Fibroblast of the aortic adventitia (primary cell): ENCODE measurements at regions not wholly inside any gene's neighbourhood (a gene's known extent, or its start where the extent isn't known, plus 50 kb on each side); places are given as distances from the start of the nearest gene placed in this dataset.

Experiments used
- DNase-seq: peaks from one replicate; pipeline ENCODE4 v3.0.0-alpha.2; 2010; ENCODE audit warnings: low read depth
- H3K4me3 ChIP-seq: 2 replicates; pipeline ENCODE4 v1.5.1; 2011; ENCODE audit warnings: low read depth, mild to moderate bottlenecking, control low read depth, low read length, moderate library complexity
- CTCF ChIP-seq: IDR thresholded peaks from 2 replicates; pipeline ENCODE4 v1.5.1; 2011; ENCODE audit warnings: mild to moderate bottlenecking, low read length, control low read depth, inconsistent platforms; ENCODE audit not compliant: insufficient read depth

- no peak overlapping the region for H3K4me3 ChIP-seq
- TF ChIP-seq CTCF, result no peak
- no peak for DNase-seq
Measured at GRCh38 chr4:117641519-117641918, 392.8 kb upstream of the NDST3 start.

GRCh38 chr4:117654079-117654478 lies 380.2 kb upstream of the NDST3 start:
- no peak for DNase-seq
- H3K4me3 ChIP-seq, result no peak overlapping the region
- no peak for TF ChIP-seq CTCF

GRCh38 chr4:117660668-117661067 lies 373.6 kb upstream of the NDST3 start:
- no peak overlapping the region for H3K4me3 ChIP-seq
- DNase-seq, result no peak
- no peak for TF ChIP-seq CTCF

GRCh38 chr4:117661091-117662072 lies 372.9 kb upstream of the NDST3 start:
- no peak for TF ChIP-seq CTCF
- no peak overlapping the region for H3K4me3 ChIP-seq
- no peak for DNase-seq

- no peak for DNase-seq
- TF ChIP-seq CTCF, result no peak
- no peak overlapping the region for H3K4me3 ChIP-seq
Measured at GRCh38 chr4:117664706-117665444, 369.4 kb upstream of the NDST3 start.

GRCh38 chr4:117676153-117676552 lies 358.1 kb upstream of the NDST3 start:
- TF ChIP-seq CTCF, result no peak
- no peak for DNase-seq
- H3K4me3 ChIP-seq, result no peak overlapping the region
